ENCODE measurements at regions not wholly inside any gene's neighbourhood (a gene's known extent, or its start where the extent isn't known, plus 50 kb on each side); places are given as distances from the start of the nearest gene placed in this dataset.

- H3K4me3 ChIP-seq (replicated peaks in 1 of 2; ENCODE audit: low read depth in 2 of 2, low read length in 2 of 2): no peak overlapping the region
- no peak for DNase-seq (ENCODE audit: low read depth in 2 of 2)
- TF ChIP-seq, protein P1, sequence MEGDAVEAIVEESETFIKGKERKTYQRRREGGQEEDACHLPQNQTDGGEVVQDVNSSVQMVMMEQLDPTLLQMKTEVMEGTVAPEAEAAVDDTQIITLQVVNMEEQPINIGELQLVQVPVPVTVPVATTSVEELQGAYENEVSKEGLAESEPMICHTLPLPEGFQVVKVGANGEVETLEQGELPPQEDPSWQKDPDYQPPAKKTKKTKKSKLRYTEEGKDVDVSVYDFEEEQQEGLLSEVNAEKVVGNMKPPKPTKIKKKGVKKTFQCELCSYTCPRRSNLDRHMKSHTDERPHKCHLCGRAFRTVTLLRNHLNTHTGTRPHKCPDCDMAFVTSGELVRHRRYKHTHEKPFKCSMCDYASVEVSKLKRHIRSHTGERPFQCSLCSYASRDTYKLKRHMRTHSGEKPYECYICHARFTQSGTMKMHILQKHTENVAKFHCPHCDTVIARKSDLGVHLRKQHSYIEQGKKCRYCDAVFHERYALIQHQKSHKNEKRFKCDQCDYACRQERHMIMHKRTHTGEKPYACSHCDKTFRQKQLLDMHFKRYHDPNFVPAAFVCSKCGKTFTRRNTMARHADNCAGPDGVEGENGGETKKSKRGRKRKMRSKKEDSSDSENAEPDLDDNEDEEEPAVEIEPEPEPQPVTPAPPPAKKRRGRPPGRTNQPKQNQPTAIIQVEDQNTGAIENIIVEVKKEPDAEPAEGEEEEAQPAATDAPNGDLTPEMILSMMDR (IDR thresholded peaks at IDR 0.05; ENCODE audit: low read depth, low read length): no peak
Observed at GRCh38 chr21:38075833-38076587, 159.8 kb upstream of the KCNJ6 start.

- no peak for DNase-seq (ENCODE audit: low read depth in 2 of 2)
- H3K4me3 ChIP-seq (replicated peaks in 1 of 2; ENCODE audit: low read depth in 2 of 2, low read length in 2 of 2): no peak overlapping the region
- TF ChIP-seq, protein P1 (IDR thresholded peaks at IDR 0.05; ENCODE audit: low read depth, low read length): no peak
Observed at GRCh38 chr21:38077569-38077968, 161.3 kb upstream of the KCNJ6 start.

- TF ChIP-seq, protein P1 (IDR thresholded peaks at IDR 0.05; ENCODE audit: low read depth, low read length): no peak
- H3K4me3 ChIP-seq (replicated peaks in 1 of 2; ENCODE audit: low read depth in 2 of 2, low read length in 2 of 2): no peak overlapping the region
- DNase-seq (ENCODE audit: low read depth in 2 of 2): no peak
Observed at GRCh38 chr21:38080888-38081287, 164.6 kb upstream of the KCNJ6 start.

- no peak for DNase-seq (ENCODE audit: low read depth in 2 of 2)
- TF ChIP-seq, protein P1 (IDR thresholded peaks at IDR 0.05; ENCODE audit: low read depth, low read length): no peak
- no peak overlapping the region for H3K4me3 ChIP-seq (replicated peaks in 1 of 2; ENCODE audit: low read depth in 2 of 2, low read length in 2 of 2)
Observed at GRCh38 chr21:38081708-38082107, 165.5 kb upstream of the KCNJ6 start.

- TF ChIP-seq, protein P1 (IDR thresholded peaks at IDR 0.05; ENCODE audit: low read depth, low read length): no peak
- DNase-seq (ENCODE audit: low read depth in 2 of 2): no peak
- H3K4me3 ChIP-seq (replicated peaks in 1 of 2; ENCODE audit: low read depth in 2 of 2, low read length in 2 of 2): no peak overlapping the region
Observed at GRCh38 chr21:38082936-38083485, 166.8 kb upstream of the KCNJ6 start.

DNA sequence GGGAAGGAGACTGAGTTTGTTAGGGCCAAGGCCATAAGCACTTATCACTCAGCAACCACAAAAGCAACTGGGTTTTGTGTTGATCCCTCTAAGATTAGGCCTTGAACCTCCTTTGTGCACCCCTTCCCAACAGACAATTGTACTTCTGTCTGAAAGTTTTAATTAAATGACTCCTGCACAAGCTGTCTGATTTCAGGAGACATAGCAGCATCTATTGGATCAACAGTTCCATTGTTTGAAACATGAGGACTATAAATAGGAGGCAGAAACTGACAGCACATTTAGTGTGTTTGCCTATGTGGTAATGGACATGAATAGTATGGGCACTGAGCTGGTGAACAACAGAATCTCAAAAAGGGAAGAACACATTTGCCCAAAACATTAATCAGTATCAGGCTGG, 167.3 kb upstream of the KCNJ6 start:
- TF ChIP-seq, protein P1 (IDR thresholded peaks at IDR 0.05; ENCODE audit: low read depth, low read length): no peak
- no peak overlapping the region for H3K4me3 ChIP-seq (replicated peaks in 1 of 2; ENCODE audit: low read depth in 2 of 2, low read length in 2 of 2)
- DNase-seq (ENCODE audit: low read depth in 2 of 2): no peak
